ENCODE measurements at regions not wholly inside any gene's neighbourhood (a gene's known extent, or its start where the extent isn't known, plus 50 kb on each side); places are given as distances from the start of the nearest gene placed in this dataset.

DNA sequence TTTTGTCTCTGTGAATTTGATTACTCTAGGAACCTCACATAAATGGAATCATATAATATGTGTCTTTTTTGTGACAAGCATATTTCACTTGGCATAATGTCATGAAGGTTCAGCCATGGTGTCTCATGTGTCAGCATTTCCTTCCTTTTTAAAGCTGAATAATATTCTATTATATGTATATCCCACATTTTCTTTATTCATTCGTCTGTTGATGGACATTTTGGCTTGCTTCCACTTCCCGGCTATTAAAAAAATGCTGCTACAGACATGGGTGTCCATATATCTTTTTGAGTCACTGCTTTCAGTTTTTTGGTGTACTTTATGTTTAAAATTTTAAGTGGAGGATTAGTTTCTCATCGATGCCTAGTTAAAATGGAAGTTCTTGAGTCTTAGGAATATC is 59.8 kb upstream of the C5orf63 start:
- DNase-seq (ENCODE audit: low spot score) = no peak
- Histone ChIP-seq H3K4me3 (no peak overlapping the region), H3K36me3 (no peaks in the 10 kb centered on the region), H3K4me1 (no peaks in the 10 kb centered on the region), H3K9me3 (no peaks in the 10 kb centered on the region), H3K27me3 (no peaks in the 10 kb centered on the region), H3K27ac (no peak overlapping the region)
- TF ChIP-seq, protein P1, sequence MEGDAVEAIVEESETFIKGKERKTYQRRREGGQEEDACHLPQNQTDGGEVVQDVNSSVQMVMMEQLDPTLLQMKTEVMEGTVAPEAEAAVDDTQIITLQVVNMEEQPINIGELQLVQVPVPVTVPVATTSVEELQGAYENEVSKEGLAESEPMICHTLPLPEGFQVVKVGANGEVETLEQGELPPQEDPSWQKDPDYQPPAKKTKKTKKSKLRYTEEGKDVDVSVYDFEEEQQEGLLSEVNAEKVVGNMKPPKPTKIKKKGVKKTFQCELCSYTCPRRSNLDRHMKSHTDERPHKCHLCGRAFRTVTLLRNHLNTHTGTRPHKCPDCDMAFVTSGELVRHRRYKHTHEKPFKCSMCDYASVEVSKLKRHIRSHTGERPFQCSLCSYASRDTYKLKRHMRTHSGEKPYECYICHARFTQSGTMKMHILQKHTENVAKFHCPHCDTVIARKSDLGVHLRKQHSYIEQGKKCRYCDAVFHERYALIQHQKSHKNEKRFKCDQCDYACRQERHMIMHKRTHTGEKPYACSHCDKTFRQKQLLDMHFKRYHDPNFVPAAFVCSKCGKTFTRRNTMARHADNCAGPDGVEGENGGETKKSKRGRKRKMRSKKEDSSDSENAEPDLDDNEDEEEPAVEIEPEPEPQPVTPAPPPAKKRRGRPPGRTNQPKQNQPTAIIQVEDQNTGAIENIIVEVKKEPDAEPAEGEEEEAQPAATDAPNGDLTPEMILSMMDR (IDR thresholded peaks at IDR 0.05) = no peak

DNA sequence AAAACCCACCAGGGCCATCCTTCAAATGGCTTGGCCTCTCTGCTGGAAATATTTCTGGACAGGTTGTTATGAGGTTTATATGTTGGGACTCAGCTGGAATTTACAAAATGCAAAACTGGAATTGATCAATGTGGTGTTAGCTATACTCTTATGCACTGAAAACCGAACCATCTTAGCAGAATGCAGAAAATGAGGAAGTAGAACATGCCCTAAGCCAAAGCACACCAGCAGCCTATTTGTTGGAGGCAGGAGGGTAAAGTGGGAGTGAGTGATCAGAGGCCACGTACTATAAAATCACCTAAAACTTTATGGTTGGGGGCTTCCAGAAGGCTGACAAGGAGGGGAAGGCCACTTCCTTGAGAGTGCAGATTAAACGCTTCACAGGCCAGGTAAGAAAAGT is 63.6 kb upstream of the C5orf63 start:
- TF ChIP-seq, protein P1 (IDR thresholded peaks at IDR 0.05) = no peak

DNA sequence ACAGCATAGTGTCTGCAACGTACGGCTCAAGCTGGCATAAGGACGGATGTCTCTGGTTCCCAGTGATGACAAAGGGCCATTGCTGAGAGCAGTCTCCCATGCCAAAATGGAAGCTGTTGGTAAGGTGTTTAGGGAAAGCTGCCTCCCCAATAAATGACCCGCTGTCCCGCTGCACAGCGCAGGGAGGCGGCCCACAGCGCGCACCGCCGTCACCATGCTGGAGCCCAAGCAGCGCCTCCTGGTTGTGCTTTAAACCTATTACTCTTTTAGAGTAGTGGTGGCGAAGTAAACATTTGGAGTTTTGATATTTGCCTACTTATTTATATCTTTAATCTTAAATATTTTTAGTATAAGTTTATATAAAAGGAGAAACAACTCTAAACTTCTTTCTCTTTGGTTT is 70.4 kb upstream of the C5orf63 start:
- Histone ChIP-seq H3K4me3 (no peak overlapping the region), H3K9me3 (no peaks in the 10 kb centered on the region), H3K4me1 (no peaks in the 10 kb centered on the region), H3K27ac (no peak overlapping the region), H3K36me3 (no peaks in the 10 kb centered on the region), H3K27me3 (no peaks in the 10 kb centered on the region)
- no peak for DNase-seq (ENCODE audit: low spot score)
- TF ChIP-seq, protein P1 (IDR thresholded peaks at IDR 0.05) = no peak

More for the DNA sequence above, 63.6 kb upstream of the C5orf63 start:
- Histone ChIP-seq H3K36me3 (no peaks in the 10 kb centered on the region), H3K27me3 (no peaks in the 10 kb centered on the region), H3K4me3 (no peak overlapping the region), H3K9me3 (no peaks in the 10 kb centered on the region), H3K27ac (no peak overlapping the region), H3K4me1 (no peaks in the 10 kb centered on the region)
- no peak for DNase-seq (ENCODE audit: low spot score)

DNA sequence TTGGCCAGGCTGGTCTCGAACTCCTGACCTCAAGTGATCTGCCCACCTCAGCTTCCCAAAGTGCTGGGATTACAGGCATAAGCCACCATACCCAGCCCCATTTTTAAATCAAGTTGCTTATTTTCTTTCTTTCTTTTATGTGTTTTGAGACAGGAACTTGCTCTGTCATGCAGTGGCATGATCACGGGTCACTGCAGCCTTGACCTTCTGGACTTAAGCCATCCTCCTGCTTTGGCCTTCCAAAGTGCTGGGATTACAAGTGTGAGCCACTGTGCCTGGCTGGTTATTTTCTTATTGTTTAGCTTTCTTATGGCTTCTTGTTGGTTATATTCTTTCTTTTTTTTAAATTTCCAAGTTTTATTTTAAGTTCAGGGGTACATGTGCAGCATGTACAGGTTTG is 79.7 kb upstream of the C5orf63 start:
- no peaks in the 10 kb centered on the region for H3K27me3 ChIP-seq
- H3K9me3 ChIP-seq = peaks cover 0 to 8% of the 10 kb centered on the region in 2 donors
- TF ChIP-seq, protein P1 (IDR thresholded peaks at IDR 0.05) = no peak
- H3K4me3 ChIP-seq = no peak overlapping the region
- no peak overlapping the region for H3K27ac ChIP-seq
- no peaks in the 10 kb centered on the region for H3K4me1 ChIP-seq
- no peaks in the 10 kb centered on the region for H3K36me3 ChIP-seq
- DNase-seq (ENCODE audit: low spot score) = no peak

DNA sequence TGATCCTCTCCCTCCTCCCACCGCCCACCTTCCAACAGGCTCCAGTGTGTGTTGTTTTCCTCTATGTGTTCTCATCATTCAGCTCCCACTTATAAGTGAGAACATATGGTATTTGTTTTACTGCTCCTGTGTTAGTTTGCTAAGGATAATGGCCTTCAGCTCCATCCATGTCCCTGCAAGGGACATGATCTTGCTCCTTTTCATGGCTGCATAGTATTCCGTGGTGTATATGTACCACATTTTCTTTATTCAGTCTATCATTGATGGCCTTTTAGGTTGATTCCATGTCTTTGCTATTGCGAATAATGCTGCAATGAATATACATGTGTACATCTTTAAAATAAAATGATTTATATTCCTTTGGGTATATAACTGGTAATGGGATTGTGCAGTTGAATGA is 80.2 kb upstream of the C5orf63 start:
- Histone ChIP-seq H3K4me1 (no peaks in the 10 kb centered on the region), H3K27me3 (no peaks in the 10 kb centered on the region), H3K27ac (no peak overlapping the region), H3K9me3 (peaks cover 0 to 13% of the 10 kb centered on the region in 2 donors), H3K36me3 (no peaks in the 10 kb centered on the region), H3K4me3 (no peak overlapping the region)
- no peak for DNase-seq (ENCODE audit: low spot score)
- TF ChIP-seq, protein P1 (IDR thresholded peaks at IDR 0.05) = no peak

DNA sequence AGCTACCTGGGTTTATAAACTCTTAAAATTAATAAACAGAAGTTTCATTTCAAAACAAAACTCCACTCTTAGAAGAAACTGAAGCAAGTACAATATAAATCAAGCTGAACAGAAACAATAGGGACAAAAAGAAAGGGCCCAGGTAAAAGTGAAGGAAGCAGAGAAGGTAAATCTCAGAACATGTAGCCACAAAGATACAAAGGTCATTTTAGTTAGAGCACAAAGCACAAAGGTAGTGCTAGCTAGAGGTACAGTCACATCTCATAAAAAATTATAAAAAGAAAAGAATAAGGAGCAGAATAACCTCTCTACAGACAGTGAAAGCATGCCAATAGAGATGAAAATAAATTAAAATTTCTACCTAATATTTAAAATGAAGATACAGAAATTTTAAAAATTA is 90.4 kb upstream of the C5orf63 start:
- no peak for DNase-seq (ENCODE audit: low spot score)
- Histone ChIP-seq H3K36me3 (no peaks in the 10 kb centered on the region), H3K9me3 (no peaks in the 10 kb centered on the region), H3K4me1 (no peaks in the 10 kb centered on the region), H3K27ac (no peak overlapping the region), H3K27me3 (no peaks in the 10 kb centered on the region), H3K4me3 (no peak overlapping the region)
- TF ChIP-seq, protein P1 (IDR thresholded peaks at IDR 0.05) = no peak
